ENCODE measurements at regions not wholly inside any gene's neighbourhood (a gene's known extent, or its start where the extent isn't known, plus 50 kb on each side); places are given as distances from the start of the nearest gene placed in this dataset.
"Not testable (repeated sequence)": the region's sequence is repeated elsewhere in the genome, so short reads cannot be mapped to it uniquely, and the experiment has no call there.

DNA sequence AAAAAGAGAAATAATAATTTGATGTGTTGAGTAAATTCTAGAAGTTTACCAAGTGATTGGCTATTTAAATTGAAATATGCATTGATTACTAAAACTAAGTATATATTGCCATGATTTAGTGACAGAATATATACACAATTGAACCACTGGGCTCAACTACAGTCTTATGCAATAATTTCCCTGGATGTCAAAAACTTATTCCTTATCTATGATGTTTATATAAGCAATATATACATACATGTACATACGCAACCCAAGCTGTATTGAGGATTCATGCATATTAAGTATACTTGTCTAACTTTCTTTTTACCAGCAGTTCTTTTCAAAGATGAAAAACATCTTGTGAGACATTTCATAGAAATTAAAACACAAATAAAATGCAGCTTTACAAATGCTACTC, 165.8 kb downstream of the ZIC4 start:
- no peak for DNase-seq (ENCODE audit: low spot score)

DNA sequence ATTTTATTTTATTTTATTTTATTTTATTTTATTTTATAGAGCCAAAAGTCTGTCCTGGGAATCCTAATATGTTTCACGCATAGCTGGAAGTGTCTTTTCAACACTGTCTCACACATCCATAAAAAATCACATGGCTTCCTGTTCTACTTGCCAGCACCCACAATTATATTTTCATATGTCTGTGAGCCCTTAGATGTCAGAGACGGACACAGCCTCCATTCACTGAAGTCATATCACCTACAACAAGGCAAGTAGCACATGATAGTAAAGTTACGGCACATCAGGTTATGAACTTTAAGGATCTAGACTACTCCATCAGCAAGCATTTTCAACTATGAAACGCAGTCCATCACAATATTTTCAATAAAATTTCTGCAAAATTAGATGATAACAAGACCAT, 168.4 kb downstream of the ZIC4 start:
- DNase-seq (ENCODE audit: low spot score) = no peak

DNA sequence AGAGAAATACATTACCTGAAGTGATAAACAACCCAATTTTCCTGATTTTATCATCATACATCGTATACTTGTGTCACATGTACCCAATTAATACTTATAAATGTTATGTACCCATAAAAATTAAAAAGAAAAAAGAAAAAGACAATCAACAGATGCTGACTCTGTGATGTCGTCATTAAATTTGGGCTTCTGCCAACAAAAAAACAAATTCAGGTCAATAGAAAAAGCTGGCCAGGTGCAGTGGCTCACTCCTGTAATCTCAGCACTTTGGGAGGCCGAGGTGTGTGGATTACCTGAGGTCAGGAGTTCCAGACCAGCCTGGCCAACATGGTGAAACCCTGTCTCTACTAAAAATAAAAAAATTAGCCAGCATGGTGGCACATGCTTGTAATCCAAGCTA, 174.4 kb downstream of the ZIC4 start:
- not testable (repeated sequence) for DNase-seq (ENCODE audit: low spot score)

DNA sequence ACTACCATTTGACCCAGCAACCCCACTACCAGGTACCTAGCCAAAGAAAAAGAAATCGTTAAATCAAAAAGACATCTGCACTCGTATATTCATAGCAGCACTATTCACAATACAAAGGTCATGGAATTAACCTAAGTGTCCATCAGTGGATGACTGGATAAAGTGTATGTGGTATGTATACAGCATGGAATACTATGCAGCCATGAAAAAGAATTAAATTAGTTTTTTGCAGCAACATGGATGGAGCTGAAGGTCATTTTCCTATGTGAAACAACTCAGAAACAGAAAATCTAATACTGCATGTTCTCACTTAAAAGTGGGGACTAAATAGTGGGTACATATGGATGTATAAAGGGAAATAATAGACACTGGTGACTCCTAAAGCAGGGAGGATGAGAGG, 175.2 kb downstream of the ZIC4 start:
- DNase-seq (ENCODE audit: low spot score) = no peak

DNA sequence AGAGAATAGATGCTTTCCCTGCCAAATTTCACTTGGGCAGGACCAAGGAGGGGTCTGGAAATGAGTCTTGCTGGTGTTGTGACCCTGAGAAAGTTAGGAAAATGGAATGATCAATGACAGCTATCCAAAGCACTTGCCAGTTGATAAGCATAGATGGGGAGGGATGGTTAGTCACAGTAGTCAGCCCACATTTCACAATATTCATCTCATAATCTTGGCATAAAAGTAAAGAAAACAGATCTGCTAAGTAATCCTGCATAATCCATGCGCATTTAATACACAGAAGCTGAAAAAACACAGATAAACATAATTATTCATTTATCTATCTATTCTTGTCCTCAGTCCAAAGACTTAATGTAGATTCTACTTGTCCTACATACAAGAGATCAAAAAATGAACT, 184.1 kb downstream of the ZIC4 start:
- no peak for DNase-seq (ENCODE audit: low spot score)

DNA sequence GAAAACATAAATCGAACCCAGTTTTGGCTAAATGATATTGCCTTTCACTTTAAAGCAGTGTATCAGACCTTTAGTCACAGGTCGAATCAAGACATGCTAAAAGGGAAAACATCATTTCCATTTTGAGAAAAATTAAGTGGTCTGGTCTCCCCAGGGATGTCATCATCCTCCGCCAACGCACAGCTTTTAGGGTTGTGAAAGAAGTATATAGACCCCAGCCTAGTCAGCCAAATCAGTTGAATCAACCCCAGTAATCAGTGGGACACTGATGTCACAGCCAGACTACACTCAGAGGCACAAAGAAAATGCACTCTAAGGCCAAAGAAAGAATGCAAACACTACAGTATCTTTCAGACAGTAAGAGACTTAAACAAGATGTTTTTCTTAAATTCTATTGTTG, 187.4 kb downstream of the ZIC4 start:
- no peak for DNase-seq (ENCODE audit: low spot score)

DNA sequence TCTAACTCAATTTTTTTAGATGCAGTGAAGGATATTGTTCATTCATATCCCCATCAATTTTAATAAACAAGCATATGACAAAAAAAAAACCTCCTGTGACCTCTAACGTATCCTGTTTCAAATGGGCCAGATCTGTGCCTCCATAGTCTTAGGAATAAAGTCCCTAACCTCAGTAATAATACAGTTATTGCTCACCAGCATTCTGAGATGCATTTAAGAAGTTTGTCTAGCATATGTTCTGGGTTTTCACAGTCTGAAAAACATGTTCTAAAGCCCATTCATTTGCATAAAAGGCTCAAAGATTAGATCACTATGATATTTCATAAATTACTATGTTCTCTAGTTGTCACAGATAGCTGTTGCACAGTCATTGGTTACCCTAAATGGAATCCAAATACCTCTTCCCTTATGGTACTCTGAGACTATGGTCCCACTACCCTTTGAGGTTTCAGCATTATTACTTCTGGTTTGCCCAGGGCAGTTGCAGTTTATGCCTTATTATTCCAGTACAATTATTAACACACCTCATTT, 190.1 kb downstream of the ZIC4 start:
- DNase-seq (ENCODE audit: low spot score) = no peak

DNA sequence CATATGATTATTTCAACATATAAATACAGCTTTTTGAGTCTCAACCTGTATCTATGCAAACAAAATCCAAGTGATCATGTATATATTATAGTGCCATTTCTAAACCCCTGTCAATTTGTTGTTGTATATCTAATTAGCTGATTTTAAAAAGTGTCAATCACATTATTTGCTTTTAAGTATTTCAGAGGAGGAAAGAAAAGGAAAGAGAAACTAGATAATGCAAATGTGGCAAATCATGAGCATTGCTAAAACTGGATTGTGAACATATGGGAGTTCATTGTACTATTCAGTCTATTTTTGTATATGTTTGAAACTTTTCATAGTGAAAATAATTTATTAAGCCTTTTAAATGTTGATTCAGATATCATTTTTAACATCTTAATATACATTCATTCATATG, 190.7 kb downstream of the ZIC4 start:
- no peak for DNase-seq (ENCODE audit: low spot score)

DNA sequence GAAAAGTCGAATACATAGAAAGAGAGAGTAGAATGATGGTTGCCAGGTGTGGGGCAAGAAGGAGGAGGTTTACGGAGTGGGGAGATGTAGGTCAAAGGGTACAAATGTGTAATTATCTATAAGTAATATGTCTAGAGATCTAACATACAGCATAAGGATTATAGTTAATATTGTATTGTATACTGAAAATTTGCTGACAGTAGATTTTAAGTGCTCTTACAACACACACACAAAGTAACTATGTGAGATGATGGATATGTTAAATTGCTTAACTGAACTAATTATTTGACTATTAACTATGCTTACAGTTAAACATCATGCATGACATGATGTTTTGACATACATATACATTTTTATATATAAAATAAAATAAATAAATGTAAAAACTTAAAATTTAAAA, 192.7 kb downstream of the ZIC4 start:
- DNase-seq (ENCODE audit: low spot score) = no peak

DNA sequence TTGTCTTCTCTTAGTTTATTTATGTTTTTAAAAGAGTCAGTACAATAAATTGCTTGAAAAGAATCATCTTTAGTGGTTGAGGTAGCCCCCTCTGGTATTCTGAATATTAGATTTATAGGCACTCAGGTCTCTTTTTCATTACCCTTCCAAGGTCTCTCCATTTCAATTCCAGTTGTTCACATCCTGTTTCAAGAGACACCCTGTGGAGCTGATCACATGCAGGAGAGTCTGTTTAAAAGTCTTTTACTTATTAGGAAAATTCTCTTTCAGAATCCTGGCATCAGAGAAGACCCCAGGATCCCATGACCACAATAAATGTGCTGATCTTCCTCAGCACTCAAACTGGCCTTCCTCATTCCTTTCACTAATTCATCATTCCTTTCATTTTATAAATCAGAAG, 195.7 kb downstream of the ZIC4 start:
- no peak for DNase-seq (ENCODE audit: low spot score)

DNA sequence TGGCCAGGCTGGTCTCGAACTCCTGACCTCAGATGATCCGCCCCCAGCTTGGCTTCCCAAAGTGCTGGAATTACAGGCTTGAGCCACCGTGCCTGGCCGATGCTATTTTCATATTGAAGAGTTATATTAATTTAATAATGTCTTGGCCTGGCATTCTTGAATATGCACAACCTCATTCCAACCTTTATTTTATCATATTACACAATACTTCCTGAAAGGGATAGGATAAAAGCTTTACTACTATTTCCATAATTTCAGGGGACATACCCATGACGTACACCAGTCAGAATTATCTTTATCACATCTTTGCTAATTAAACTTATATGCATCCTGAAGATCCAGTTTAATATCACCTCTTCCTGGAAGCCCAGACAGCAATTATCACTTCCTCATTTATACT, 205.3 kb downstream of the ZIC4 start:
- DNase-seq (ENCODE audit: low spot score) = no peak

DNA sequence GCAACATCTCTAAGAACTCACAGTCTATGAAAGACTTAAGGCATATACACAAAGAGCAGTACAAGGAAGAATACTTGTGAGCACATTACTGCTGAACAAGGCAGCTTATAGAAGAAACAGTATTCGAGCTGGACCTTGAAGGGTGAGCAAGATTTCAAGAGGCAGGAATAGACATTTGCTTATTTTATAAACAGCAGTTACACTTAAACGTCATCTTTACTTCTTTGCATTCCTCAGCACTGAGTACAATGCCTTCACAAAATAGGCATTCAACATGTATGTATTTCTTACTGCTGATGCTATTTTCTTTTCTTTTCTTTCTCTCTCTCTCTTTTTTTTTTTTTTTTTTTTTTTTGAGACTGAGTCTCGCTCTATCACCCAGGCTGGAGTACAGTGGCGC, 205.8 kb downstream of the ZIC4 start:
- DNase-seq (ENCODE audit: low spot score) = no peak

DNA sequence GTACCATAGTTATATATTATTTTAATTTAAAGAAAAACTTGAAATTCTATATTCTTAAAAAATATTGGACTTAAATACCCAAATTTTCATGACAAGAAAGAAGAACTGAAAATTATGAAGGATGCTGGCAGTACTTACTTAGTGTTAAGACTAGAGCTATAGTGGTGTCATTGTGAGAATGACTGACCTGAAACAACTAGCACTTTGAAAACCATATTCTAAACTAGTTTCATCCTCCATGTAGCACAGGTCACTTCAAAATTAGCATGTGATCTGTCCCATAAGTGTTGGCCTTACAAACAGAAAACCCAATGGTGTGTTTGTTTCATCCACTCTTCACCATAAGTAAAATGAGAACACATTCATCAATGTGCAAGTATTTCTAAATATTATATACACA, 208.6 kb downstream of the ZIC4 start:
- DNase-seq (ENCODE audit: low spot score) = no peak

DNA sequence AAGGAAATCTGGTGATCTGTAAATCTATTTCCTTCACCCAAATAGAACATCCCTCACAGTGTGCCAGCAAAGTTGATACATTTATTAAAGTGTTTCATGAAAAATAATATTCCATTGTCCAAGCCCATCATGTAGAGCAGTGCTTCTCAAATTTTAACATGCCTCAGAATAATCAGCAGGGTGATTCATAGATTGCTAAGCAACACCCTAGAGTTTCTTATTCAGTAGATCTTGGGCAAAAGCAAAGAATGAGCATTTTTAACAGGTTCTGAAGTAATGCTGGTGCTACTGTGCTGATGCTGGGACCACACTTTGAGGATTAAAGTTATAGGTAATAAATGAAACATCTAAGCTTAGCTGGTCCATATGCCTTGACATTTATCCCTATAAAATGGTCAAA, 210.5 kb downstream of the ZIC4 start:
- no peak for DNase-seq (ENCODE audit: low spot score)

DNA sequence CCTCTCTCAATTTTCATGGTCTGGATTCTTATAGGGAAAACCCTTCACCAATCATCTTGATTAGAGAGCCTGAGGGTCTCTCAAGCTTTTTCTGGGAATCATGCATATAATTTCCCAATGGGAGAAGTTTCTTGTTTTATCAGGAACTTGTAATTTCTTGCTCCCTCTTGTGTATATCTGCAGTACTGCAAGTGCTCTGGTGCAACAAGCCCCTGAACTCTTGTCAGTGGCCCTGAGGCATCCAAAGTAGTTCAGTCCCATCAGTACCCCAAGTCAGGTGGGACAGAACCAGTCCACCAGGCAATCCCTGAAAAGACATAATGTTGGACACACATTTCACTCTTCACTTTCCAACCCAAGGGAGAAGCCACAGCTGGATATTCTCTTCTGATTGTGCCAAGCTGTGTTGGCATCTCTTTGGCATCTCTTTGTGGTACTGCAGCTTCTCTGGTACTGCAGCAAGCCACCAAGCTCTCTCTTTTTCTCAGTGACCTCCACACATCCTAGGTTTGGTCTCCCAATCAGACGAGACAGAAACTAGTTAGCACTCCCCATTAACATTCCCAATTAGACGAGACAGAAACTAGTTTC, 214.5 kb downstream of the ZIC4 start:
- peak; percentile 12 for DNase-seq (ENCODE audit: low spot score)

DNA sequence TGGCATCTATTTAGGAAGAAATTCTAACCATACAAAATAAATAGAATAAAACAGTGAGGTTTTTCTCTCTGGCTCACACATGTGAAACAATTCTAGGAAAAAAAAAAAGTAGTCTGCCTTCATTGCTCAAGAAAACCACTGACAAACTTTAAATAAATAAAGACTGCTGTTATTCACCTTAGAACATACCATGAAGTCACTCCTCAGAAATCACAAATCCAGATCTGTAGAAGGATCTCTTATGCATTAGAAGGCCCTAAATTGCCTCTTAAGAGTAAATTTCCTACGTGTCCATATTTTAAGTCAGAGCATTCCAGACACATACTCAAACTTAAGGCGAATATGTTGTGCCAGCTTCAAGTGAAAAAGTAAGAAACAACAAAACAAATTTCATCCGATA, 217.3 kb downstream of the ZIC4 start:
- no peak for DNase-seq (ENCODE audit: low spot score)

DNA sequence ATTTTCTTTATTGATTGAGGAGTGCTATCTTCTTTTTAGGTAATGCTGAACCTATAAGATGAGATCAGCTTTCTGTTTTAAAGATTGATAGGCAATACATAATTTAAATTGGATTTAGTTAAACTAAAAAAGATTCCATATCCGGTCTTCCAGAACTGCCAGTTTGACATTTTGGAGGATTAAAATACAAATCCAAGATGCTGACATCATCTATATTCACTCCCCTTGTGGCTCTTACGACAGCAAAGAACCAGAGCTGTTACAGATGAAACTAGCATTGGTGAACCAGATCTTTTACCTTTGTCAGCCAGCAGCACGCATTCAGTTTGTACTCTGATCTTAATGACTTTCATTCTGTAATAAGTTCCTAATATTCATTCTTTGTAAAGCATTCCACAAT, 218.7 kb downstream of the ZIC4 start:
- DNase-seq (ENCODE audit: low spot score) = no peak

DNA sequence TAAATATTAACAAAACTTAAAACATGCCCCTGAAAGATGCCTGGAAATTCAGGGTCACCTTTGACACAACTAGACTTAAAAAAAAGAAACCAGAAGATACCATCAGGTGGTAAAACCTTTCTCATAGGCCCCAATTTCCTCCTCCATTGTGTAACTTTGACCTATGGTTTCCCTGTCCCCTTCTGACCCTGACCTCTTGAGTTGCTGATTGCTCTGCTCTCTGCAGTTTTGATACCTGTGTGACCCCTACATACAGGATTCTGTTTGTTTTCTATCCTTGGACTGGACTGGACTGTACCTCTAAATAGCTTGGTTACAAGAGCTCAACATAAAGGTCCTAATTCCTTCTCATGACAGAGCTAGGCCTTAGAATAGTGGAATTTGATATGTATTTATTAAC, 220.6 kb downstream of the ZIC4 start:
- DNase-seq (ENCODE audit: low spot score) = no peak

DNA sequence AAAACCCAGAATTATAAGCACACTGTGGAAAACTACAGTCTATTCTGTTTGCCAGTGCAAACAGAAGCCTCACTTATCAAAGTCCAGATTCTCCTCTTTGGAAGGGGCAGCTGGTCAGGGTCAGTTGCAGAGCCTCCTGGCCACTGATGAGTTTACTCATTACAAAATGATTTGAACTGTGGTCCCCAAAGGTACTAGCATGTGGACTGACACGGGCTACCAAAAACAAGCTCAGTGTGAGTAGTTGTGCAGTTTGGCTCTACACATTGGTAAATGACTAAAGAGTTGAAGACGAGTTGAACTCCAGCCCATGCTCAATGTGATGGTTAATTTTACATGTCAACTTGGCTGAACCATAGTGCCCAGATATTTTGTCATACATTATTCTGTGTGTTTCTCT, 221.5 kb downstream of the ZIC4 start:
- DNase-seq (ENCODE audit: low spot score) = no peak

DNA sequence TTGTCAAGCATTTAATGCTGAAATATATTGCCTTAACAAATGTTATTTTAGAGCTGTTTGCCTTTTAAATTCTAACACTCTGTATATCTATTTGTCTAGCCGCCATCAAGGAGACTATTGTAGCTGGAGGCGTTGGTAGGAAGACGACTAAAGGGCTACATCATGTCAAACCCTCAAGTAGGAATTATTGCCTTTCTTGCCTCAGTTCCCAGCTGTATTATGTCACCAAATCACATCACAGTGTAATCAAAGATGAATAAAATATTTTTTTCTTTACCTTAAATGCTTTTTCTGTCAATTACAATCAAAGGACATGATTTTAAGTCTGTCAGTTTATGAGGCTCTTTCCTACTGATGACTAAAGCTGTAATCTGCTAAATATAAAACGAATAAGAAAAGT, 233.1 kb downstream of the ZIC4 start:
- DNase-seq (ENCODE audit: low spot score) = no peak

DNA sequence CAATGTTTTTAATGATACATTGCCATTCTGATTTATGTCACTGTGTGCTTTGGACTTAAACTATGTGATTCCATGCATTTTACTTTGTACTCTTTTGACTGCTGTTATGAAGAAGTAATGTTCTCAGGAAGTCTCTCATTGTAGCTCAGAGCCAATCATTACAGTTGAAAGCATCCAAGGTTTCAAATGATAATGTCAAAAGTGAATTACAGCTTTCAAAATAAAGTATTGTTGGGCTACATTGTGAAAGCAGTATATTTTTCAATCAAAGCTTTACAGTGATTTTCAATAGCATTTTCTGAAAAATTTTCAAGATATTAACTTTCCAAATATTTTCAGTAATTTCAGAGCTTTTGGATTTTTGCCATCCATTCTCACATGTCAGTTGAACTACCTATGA, 243.6 kb downstream of the ZIC4 start:
- DNase-seq (ENCODE audit: low spot score) = no peak

DNA sequence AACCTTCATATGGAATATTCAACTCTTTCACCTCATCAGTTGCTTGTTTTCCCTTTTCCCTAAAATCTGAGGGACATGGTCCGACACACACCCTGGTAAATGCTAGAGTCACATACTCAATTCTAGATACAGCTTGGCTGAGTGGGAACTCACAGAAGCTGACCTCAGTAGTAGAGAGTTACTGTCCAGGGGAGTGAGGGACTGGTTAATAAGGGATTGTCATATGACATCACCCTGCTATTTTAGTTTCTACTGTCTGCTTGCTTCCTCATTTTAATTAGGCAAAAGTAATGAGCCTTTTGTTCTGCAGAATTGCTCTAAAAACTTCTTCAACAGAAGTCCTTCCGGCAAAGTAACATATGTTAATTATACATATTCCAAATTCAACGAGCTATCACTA, 244.5 kb downstream of the ZIC4 start:
- DNase-seq (ENCODE audit: low spot score) = no peak

DNA sequence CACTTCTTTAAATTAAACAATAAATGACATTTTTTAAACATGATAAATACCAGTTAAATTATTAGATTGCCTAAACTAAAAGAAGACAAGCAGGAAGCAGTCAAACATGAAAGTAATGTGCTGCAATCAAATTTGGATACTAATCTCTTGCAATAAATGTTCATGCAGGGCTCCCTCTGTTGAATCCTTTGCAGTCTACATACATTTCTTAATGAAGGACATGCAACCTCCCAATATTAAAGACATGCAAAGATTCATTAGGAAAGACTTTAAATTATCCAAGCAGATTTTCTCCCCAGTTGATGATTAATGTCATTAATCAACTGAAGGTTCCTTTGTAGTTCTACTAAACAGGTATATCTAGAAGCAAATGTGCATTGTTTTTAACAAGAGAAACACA, 245.4 kb downstream of the ZIC4 start:
- no peak for DNase-seq (ENCODE audit: low spot score)

DNA sequence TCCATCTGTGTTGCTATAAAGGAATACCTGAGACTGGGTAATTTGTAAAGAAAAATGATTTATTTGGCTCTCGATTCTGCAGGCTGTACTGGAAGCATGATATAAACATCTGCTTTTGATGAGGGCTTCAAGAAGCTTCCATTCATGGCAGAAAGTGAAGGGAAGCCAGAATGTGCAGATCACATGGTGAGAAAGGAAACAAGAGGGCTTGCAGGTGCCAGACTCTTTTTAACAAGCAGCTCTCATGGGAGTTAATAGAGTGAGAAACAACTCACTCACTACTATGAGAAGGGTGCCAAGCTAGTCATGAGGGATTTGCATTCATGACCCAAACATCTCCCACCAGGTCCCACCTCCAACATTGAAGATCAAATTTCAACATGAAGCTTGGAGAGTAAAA, 247.2 kb downstream of the ZIC4 start:
- DNase-seq (ENCODE audit: low spot score) = no peak

DNA sequence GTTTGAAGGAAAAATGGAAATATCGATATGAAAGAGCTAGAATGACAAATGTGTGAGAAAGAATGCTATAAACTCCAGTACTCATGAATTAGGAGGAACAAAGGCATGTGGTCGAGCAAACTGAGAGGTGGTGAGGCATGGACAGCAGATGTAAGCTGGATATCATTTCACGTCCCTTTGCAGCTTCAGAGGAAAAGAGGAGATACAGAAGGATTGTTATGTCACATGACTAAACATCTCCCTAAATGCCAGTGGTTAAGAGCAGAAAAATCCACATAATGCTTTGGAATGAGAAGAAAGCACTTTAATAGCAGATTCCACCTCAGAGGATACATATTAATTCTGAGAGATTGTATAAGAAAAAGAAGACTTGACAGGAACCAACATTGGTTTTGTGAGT, 248.7 kb downstream of the ZIC4 start:
- DNase-seq (ENCODE audit: low spot score) = no peak
